ENCODE measurements at regions not wholly inside any gene's neighbourhood (a gene's known extent, or its start where the extent isn't known, plus 50 kb on each side); places are given as distances from the start of the nearest gene placed in this dataset.
"Not testable (repeated sequence)": the region's sequence is repeated elsewhere in the genome, so short reads cannot be mapped to it uniquely, and the experiment has no call there.

GRCh38 chr3:74200952-74201351, 413.5 kb downstream of the CNTN3 start:
- no peak for DNase-seq (ENCODE audit: low read depth)
- H3K4me3 ChIP-seq (ENCODE audit: low read depth, low read length), result no peak overlapping the region
- TF ChIP-seq CTCF (IDR thresholded peaks at IDR 0.05; ENCODE audit: insufficient read depth, low read length), result no peak

- DNase-seq (ENCODE audit: low read depth); H3K4me3 ChIP-seq (ENCODE audit: low read depth, low read length): not testable (repeated sequence)
Observed at GRCh38 chr3:74178664-74179063, 435.8 kb downstream of the CNTN3 start.

- no peak overlapping the region for H3K4me3 ChIP-seq (ENCODE audit: low read depth, low read length)
- no peak for DNase-seq (ENCODE audit: low read depth)
- no peak for TF ChIP-seq CTCF (IDR thresholded peaks at IDR 0.05; ENCODE audit: insufficient read depth, low read length)
Observed at GRCh38 chr3:74173090-74173489, 441.4 kb downstream of the CNTN3 start.

- no peak for DNase-seq (ENCODE audit: low read depth)
- no peak overlapping the region for H3K4me3 ChIP-seq (ENCODE audit: low read depth, low read length)
- no peak for TF ChIP-seq CTCF (IDR thresholded peaks at IDR 0.05; ENCODE audit: insufficient read depth, low read length)
Observed at GRCh38 chr3:74167926-74168325, 446.5 kb downstream of the CNTN3 start.

GRCh38 chr3:74165211-74165610, 449.2 kb downstream of the CNTN3 start:
- H3K4me3 ChIP-seq (ENCODE audit: low read depth, low read length), result no peak overlapping the region
- TF ChIP-seq CTCF (IDR thresholded peaks at IDR 0.05; ENCODE audit: insufficient read depth, low read length), result no peak
- DNase-seq (ENCODE audit: low read depth), result no peak

- no peak overlapping the region for H3K4me3 ChIP-seq (ENCODE audit: low read depth, low read length)
- TF ChIP-seq CTCF (IDR thresholded peaks at IDR 0.05; ENCODE audit: insufficient read depth, low read length), result no peak
- no peak for DNase-seq (ENCODE audit: low read depth)
Observed at GRCh38 chr3:74149466-74149865, 465.0 kb downstream of the CNTN3 start.

- DNase-seq (ENCODE audit: low read depth), result no peak
- H3K4me3 ChIP-seq (ENCODE audit: low read depth, low read length), result no peak overlapping the region
- TF ChIP-seq CTCF (IDR thresholded peaks at IDR 0.05; ENCODE audit: insufficient read depth, low read length), result no peak
Observed at GRCh38 chr3:74145277-74145676, 469.2 kb downstream of the CNTN3 start.
